ENCODE measurements at regions not wholly inside any gene's neighbourhood (a gene's known extent, or its start where the extent isn't known, plus 50 kb on each side); places are given as distances from the start of the nearest gene placed in this dataset.

GRCh38 chr10:108307250-108307924 is 1142.9 kb upstream of the SORCS1 start (continued):
- TF ChIP-seq ZBTB17 (tag by site-specific recombination; IDR thresholded peaks at IDR 0.05) (no peak), SP2 (tag by site-specific recombination; IDR thresholded peaks at IDR 0.05) (no peak), PRDM10 (tag by site-specific recombination; IDR thresholded peaks at IDR 0.05) (no peak), ZNF701 (tag by site-specific recombination; IDR thresholded peaks at IDR 0.05) (no peak)

- Histone ChIP-seq H3K4me3 (ENCODE audit: low read depth, low read length) (no peak overlapping the region), H3K9me3 (ENCODE audit: control insufficient read depth, insufficient read depth, low read depth, low read length) (no peaks in the 10 kb centered on the region), H3K27ac (ENCODE audit: extremely low read depth, low read depth, low read length) (no peak overlapping the region), H3K4me1 (ENCODE audit: control insufficient read depth, insufficient read depth, low read length) (no peaks in the 10 kb centered on the region), H3K36me3 (ENCODE audit: control insufficient read depth in 2 of 2, insufficient read depth in 1 of 2, low read length in 2 of 2) (no peaks in the 10 kb centered on the region)
- TF ChIP-seq, protein P1, sequence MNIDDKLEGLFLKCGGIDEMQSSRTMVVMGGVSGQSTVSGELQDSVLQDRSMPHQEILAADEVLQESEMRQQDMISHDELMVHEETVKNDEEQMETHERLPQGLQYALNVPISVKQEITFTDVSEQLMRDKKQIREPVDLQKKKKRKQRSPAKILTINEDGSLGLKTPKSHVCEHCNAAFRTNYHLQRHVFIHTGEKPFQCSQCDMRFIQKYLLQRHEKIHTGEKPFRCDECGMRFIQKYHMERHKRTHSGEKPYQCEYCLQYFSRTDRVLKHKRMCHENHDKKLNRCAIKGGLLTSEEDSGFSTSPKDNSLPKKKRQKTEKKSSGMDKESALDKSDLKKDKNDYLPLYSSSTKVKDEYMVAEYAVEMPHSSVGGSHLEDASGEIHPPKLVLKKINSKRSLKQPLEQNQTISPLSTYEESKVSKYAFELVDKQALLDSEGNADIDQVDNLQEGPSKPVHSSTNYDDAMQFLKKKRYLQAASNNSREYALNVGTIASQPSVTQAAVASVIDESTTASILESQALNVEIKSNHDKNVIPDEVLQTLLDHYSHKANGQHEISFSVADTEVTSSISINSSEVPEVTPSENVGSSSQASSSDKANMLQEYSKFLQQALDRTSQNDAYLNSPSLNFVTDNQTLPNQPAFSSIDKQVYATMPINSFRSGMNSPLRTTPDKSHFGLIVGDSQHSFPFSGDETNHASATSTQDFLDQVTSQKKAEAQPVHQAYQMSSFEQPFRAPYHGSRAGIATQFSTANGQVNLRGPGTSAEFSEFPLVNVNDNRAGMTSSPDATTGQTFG (tag by site-specific recombination; IDR thresholded peaks at IDR 0.05; ENCODE audit: borderline replicate concordance): no peak
- TF ChIP-seq ZNF114 (tag by site-specific recombination; IDR thresholded peaks at IDR 0.05): no peak
- no peak for TF ChIP-seq ZNF280C (tag by site-specific recombination; IDR thresholded peaks at IDR 0.05)
- no peak for TF ChIP-seq ZNF266 (tag by site-specific recombination; IDR thresholded peaks at IDR 0.05; ENCODE audit: low read depth)
- TF ChIP-seq, protein P2, sequence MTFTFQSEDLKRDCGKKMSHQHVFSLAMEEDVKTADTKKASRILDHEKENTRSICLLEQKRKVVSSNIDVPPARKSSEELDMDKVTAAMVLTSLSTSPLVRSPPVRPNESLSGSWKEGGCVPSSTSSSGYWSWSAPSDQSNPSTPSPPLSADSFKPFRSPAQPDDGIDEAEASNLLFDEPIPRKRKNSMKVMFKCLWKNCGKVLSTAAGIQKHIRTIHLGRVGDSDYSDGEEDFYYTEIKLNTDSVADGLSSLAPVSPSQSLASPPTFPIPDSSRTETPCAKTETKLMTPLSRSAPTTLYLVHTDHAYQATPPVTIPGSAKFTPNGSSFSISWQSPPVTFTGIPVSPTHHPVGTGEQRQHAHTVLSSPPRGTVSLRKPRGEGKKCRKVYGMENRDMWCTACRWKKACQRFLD (tag by site-specific recombination; IDR thresholded peaks at IDR 0.05): no peak
- TF ChIP-seq ZNF433 (tag by site-specific recombination; IDR thresholded peaks at IDR 0.05; ENCODE audit: low read depth): no peak
- no peak for TF ChIP-seq ZNF654 (tag by site-specific recombination; IDR thresholded peaks at IDR 0.05; ENCODE audit: low read depth)
- no peak for TF ChIP-seq ZNF549 (tag by site-specific recombination; IDR thresholded peaks at IDR 0.05)
- no peak for TF ChIP-seq BCL6B (tag by site-specific recombination; IDR thresholded peaks at IDR 0.05)
- no peak for TF ChIP-seq BCL11A (tag by site-specific recombination; IDR thresholded peaks at IDR 0.05; ENCODE audit: low read depth)
- TF ChIP-seq, protein P3, sequence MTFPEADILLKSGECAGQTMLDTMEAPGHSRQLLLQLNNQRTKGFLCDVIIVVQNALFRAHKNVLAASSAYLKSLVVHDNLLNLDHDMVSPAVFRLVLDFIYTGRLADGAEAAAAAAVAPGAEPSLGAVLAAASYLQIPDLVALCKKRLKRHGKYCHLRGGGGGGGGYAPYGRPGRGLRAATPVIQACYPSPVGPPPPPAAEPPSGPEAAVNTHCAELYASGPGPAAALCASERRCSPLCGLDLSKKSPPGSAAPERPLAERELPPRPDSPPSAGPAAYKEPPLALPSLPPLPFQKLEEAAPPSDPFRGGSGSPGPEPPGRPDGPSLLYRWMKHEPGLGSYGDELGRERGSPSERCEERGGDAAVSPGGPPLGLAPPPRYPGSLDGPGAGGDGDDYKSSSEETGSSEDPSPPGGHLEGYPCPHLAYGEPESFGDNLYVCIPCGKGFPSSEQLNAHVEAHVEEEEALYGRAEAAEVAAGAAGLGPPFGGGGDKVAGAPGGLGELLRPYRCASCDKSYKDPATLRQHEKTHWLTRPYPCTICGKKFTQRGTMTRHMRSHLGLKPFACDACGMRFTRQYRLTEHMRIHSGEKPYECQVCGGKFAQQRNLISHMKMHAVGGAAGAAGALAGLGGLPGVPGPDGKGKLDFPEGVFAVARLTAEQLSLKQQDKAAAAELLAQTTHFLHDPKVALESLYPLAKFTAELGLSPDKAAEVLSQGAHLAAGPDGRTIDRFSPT (tag by site-specific recombination; IDR thresholded peaks at IDR 0.05): no peak
- TF ChIP-seq ZNF629 (tag by site-specific recombination; IDR thresholded peaks at IDR 0.05): no peak
- no peak for TF ChIP-seq ZNF623 (tag by site-specific recombination; IDR thresholded peaks at IDR 0.05)
- TF ChIP-seq ZNF747 (tag by site-specific recombination; IDR thresholded peaks at IDR 0.05): no peak
- TF ChIP-seq ZFP69B (tag by site-specific recombination; IDR thresholded peaks at IDR 0.05): no peak
- no peak for TF ChIP-seq ZNF18 (tag by site-specific recombination; IDR thresholded peaks at IDR 0.05)
- POLR2A ChIA-PET: no interaction called here
- CTCF ChIA-PET: interaction anchor here (0.6 to 2.6 kb wide), 2 partner anchors 14 to 54 kb away, joined by 3 to 8 read pairs; no protein-coding TSS in a partner anchor
These were observed 1138.6 kb upstream of the SORCS1 start for GRCh38 chr10:108303149-108303548.
